Calu3 (cell line): ENCODE measurements at regions not wholly inside any gene's neighbourhood (a gene's known extent, or its start where the extent isn't known, plus 50 kb on each side); places are given as distances from the start of the nearest gene placed in this dataset.

ENCODE experiments used
- BruUV-seq: library from RNA; stranded (reverse); fragments of 400-500 nt; replicated peaks from 2 replicates; lab custom pipeline; 2021; lab: Mats Ljungman, UMichigan
- CTCF ChIA-PET: fragments of 300-600 bp; sonication (Branson Sonifier 250); formaldehyde crosslinking; loops from one replicate; lab custom pipeline; 2022; ENCODE audit warnings: antibody characterized with exemption; lab: Charles Lee
- DNase-seq: peaks from one replicate; pipeline ENCODE4 v3.0.0; 2022
- H3K27ac Mint-ChIP-seq: one replicate; pipeline ENCODE4 v1.8.0; 2022; ENCODE audit warnings: mixed read lengths; ENCODE audit not compliant: unreplicated experiment
- H3K27me3 Mint-ChIP-seq: one replicate; pipeline ENCODE4 v1.8.0; 2022; ENCODE audit warnings: mixed read lengths; ENCODE audit not compliant: unreplicated experiment
- H3K36me3 Mint-ChIP-seq: one replicate; pipeline ENCODE4 v1.8.0; 2022; ENCODE audit warnings: mild to moderate bottlenecking, moderate library complexity, mixed read lengths; ENCODE audit not compliant: insufficient read depth, unreplicated experiment
- H3K4me1 Mint-ChIP-seq: one replicate; pipeline ENCODE4 v1.8.0; 2022; ENCODE audit warnings: mild to moderate bottlenecking, low read depth, mixed read lengths; ENCODE audit not compliant: unreplicated experiment
- H3K4me3 Mint-ChIP-seq: one replicate; pipeline ENCODE4 v1.8.0; 2022; ENCODE audit warnings: mild to moderate bottlenecking, low read depth, moderate library complexity, mixed read lengths; ENCODE audit not compliant: unreplicated experiment
- H3K9me3 Mint-ChIP-seq: one replicate; pipeline ENCODE4 v1.8.0; 2022; ENCODE audit warnings: low read depth, mixed read lengths; ENCODE audit not compliant: unreplicated experiment
- CTCF ChIP-seq: fragments of 200-600 bp; IDR thresholded peaks from one replicate; pipeline ENCODE4 v1.8.0; 2022; ENCODE audit warnings: antibody characterized with exemption; ENCODE audit not compliant: unreplicated experiment
- intact Hi-C: fragments of 100-400 bp; cut with micrococcal nuclease; formaldehyde crosslinking; loops from one replicate; pipeline ENCODE4 v1.10.0; 2022; ENCODE audit not compliant: unreplicated experiment

- DNase-seq = no peak
- BruUV-seq = no TSS peak
- intact Hi-C loops = no loop called here
- H3K4me3 Mint-ChIP-seq = no peak overlapping the region
- peaks cover 5% of the 10 kb centered on the region for H3K9me3 Mint-ChIP-seq
- no peaks in the 10 kb centered on the region for H3K27me3 Mint-ChIP-seq
- CTCF ChIA-PET = no interaction called here
- no peaks in the 10 kb centered on the region for H3K4me1 Mint-ChIP-seq
- no peak for TF ChIP-seq CTCF
- H3K36me3 Mint-ChIP-seq = no peaks in the 10 kb centered on the region
- no peak overlapping the region for H3K27ac Mint-ChIP-seq
These were observed 383.8 kb upstream of the KHDRBS2 start for GRCh38 chr6:62669831-62670230.

DNA sequence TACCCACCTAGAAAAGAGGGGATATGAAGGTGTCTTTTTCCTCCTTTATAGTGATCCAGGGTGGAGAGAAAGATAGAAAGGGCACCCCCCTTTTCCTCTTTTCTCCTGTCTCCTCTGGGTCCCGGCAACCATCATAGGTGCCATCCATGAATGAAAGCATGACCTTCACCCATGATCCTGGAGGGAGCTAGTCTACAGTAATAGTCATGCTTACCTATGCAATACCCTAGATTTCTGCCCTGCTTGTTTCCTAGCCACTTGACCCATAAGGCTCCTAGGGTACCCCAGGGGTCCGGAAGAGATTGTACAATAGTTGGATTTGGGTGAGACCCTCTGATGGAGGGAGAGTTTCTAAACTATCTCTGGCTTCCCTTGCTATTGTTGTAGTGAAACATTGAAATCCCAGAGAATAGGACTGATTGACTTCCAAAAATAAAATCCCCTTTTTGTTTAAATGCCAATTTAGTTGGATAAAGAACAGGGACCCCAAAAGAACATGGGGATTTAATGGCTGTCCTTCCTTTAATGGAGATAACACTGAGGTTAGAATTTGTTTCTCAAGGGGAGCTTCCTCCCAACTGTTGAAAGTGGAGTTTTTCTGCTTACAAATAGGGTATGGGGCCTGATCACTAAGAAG is 366.8 kb upstream of the KHDRBS2 start:
- Mint-ChIP-seq H3K27me3 (no peaks in the 10 kb centered on the region), H3K27ac (no peak overlapping the region), H3K4me3 (no peak overlapping the region), H3K36me3 (no peaks in the 10 kb centered on the region), H3K4me1 (no peaks in the 10 kb centered on the region), H3K9me3 (peaks cover 16% of the 10 kb centered on the region)
- DNase-seq = no peak
- intact Hi-C loops = no loop called here
- no TSS peak for BruUV-seq
- CTCF ChIA-PET = no interaction called here
- TF ChIP-seq CTCF = no peak

- no peak for TF ChIP-seq CTCF
- intact Hi-C loops = no loop called here
- CTCF ChIA-PET = no interaction called here
- Mint-ChIP-seq H3K4me1 (no peaks in the 10 kb centered on the region), H3K9me3 (peaks cover 17% of the 10 kb centered on the region), H3K4me3 (no peak overlapping the region), H3K27ac (no peak overlapping the region), H3K27me3 (no peaks in the 10 kb centered on the region), H3K36me3 (no peaks in the 10 kb centered on the region)
- BruUV-seq = no TSS peak
- DNase-seq = no peak
These were observed 359.2 kb upstream of the KHDRBS2 start for GRCh38 chr6:62645274-62645673.

GRCh38 chr6:62640749-62641148 is 354.7 kb upstream of the KHDRBS2 start:
- no peak for TF ChIP-seq CTCF
- Mint-ChIP-seq H3K4me3 (no peak overlapping the region), H3K9me3 (peaks cover 22% of the 10 kb centered on the region), H3K27ac (no peak overlapping the region), H3K4me1 (no peaks in the 10 kb centered on the region), H3K27me3 (no peaks in the 10 kb centered on the region), H3K36me3 (no peaks in the 10 kb centered on the region)
- no peak for DNase-seq
- intact Hi-C loops = no loop called here
- CTCF ChIA-PET = no interaction called here
- BruUV-seq = no TSS peak
